NOMO-1 treated with DMSO at 0.1 percent for 48 hours (cell line): ENCODE measurements at regions not wholly inside any gene's neighbourhood (a gene's known extent, or its start where the extent isn't known, plus 50 kb on each side); places are given as distances from the start of the nearest gene placed in this dataset.

ENCODE experiments used
- DNase-seq: peaks from one replicate; lab custom pipeline; 2025; ENCODE audit not compliant: unreplicated experiment; lab: John Stamatoyannopoulos, UW

- DNase-seq: no peak
Measured at GRCh38 chr2:94939349-94939748, 68.1 kb downstream of the TEKT4 start.

- DNase-seq: no peak
Measured at GRCh38 chr2:94947097-94948016, 76.1 kb downstream of the TEKT4 start.

GRCh38 chr2:94955702-94956101 is 69.8 kb upstream of the MAL start:
- DNase-seq: no peak

DNA sequence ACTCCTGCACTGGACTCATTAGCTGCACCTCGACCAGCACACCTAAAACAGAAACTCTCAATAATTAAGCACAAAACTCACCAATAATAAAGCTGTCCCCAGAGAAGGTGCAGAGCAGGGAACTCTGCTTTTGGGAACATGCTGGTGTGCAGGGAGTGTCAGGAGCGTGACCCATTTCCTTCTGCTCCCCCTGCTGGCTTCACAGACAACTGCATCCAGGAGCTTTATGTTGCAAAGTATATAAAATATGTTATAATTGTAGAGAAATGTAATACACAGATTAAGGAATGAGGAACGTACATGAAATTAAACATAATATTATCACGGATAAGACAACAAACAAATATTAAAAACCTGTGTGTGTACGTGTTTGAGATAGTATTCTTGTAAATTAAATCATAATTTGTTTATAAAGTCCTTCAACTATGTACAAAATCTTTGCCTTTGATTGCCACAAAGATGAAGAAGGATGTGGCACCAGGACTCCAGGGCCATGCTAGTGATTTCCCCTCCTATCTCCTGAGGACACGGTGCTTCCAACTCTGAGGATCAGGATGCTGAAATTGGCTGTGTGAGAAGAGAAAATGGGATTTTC is 68.6 kb upstream of the MAL start:
- DNase-seq: peak; percentile 8

DNA sequence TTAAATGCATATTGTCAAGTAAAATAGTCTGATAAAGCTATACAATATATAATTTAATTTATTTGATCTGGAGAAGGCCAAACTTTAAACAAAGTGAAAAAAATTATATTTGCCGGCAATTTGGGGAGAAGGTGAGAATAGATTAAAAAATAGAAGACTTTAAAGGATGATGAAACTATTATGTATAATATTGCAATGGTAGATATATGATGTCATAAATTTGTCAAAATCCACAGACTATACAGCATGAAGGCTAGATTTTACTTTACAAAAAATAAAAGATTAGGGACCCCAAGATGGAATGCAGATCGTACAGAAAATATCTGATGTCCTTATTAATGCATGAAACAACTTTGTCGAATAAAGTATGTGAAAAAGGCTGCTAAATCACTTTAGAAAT is 67.3 kb upstream of the MAL start:
- DNase-seq: no peak

- DNase-seq: no peak
Measured at GRCh38 chr2:94960266-94960665, 65.2 kb upstream of the MAL start.

- DNase-seq: no peak
Measured at GRCh38 chr2:94960751-94961150, 64.8 kb upstream of the MAL start.

DNA sequence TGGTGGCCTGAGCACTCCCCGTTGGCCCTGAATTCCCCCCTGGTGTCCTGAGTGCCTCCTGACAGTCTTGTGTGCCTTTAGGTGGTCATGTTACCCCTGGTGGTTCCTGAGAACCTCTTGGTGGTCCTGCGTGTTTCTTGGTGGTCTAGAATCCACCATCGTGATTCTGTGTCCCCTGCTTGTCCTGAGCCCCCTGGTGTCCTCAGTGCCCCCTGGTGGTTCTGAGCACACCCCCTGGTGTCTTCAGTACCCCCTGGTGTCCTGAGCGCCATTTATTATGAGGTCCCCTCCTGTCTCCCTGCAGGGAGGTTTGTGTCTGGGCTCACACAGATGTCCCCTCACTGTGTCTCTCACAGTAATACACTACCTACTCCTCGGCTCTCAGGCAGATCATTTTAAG is 61.3 kb upstream of the MAL start:
- DNase-seq: no peak

GRCh38 chr2:94966689-94967088 is 58.8 kb upstream of the MAL start:
- no peak for DNase-seq

DNA sequence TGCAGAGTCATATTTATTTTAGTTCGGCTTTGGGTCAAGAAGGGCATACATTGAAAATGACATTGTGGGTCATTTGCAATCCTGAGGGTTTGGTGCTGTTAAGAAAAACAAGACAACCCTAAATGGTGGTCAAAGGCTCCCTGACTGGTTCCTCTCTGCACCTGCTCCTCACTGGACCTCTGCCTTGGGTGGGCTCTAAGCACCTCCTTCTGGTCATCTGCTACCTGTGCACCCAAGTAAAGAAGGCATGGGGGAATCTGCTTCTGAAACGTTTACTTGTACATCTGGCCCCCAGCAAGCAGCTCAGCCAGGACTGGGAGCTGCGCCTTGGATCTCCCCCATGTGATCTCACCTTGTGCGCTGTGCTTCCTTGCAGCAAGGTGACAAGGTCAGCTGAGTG is 55.2 kb upstream of the MAL start:
- no peak for DNase-seq
